OCI-LY7 (cell line): ENCODE measurements at regions not wholly inside any gene's neighbourhood (a gene's known extent, or its start where the extent isn't known, plus 50 kb on each side); places are given as distances from the start of the nearest gene placed in this dataset.

Experiments
- BruUV-seq: library from RNA; stranded (reverse); fragments of 400-500 nt; replicated peaks from 2 replicates; lab custom pipeline; 2021; lab: Mats Ljungman, UMichigan
- CTCF ChIA-PET: fragments of 300-600 bp; sonication (Branson Sonifier 250); formaldehyde crosslinking; loops from one replicate; lab custom pipeline; 2022; ENCODE audit warnings: antibody characterized with exemption; ENCODE audit not compliant: unreplicated experiment; lab: Charles Lee
- POLR2A ChIA-PET: fragments of 300-600 bp; sonication (Branson Sonifier 250); formaldehyde crosslinking; loops from one replicate; lab custom pipeline; 2022; ENCODE audit warnings: antibody characterized with exemption; lab: Charles Lee
- DNase-seq: peaks from one replicate; pipeline ENCODE4 v3.0.0-alpha.2; 2015; ENCODE audit warnings: low spot score
- H2AFZ ChIP-seq: fragments of 200-600 bp; sonication (generic), shearing (Covaris generic); 2 replicates; pipeline ENCODE4 v1.6.1; 2014; ENCODE audit warnings: mild to moderate bottlenecking, antibody characterized with exemption, low read length, moderate library complexity
- H3K27ac ChIP-seq: fragments of 200-600 bp; sonication (generic); 2 replicates; pipeline ENCODE4 v1.5.1; 2014; ENCODE audit warnings: mixed run types, low read depth, mild to moderate bottlenecking, moderate library complexity, low read length, inconsistent platforms; ENCODE audit not compliant: poor library complexity, severe bottlenecking
- H3K36me3 ChIP-seq: fragments of 200-600 bp; sonication (generic); 2 replicates; pipeline ENCODE4 v1.6.1; 2014; ENCODE audit warnings: mild to moderate bottlenecking, antibody characterized with exemption, low read length, moderate library complexity, mixed read lengths; ENCODE audit not compliant: insufficient read depth
- H3K4me1 ChIP-seq: fragments of 200-600 bp; sonication (generic); 2 replicates; pipeline ENCODE4 v1.5.1; 2014; ENCODE audit warnings: mild to moderate bottlenecking, low read length; ENCODE audit not compliant: insufficient read depth, poor library complexity, severe bottlenecking
- H3K4me2 ChIP-seq: fragments of 200-600 bp; sonication (generic); 2 replicates; pipeline ENCODE4 v1.6.1; 2014; ENCODE audit warnings: mild to moderate bottlenecking, low read length
- H3K4me3 ChIP-seq: fragments of 200-600 bp; sonication (generic); 2 replicates; pipeline ENCODE4 v1.5.1; 2014; ENCODE audit warnings: mild to moderate bottlenecking, low read depth, low read length; ENCODE audit not compliant: poor library complexity, severe bottlenecking
- H3K79me2 ChIP-seq: fragments of 200-600 bp; sonication (generic); 2 replicates; pipeline ENCODE4 v1.6.1; 2016; ENCODE audit warnings: low read depth, mild to moderate bottlenecking, low read length, moderate library complexity, mixed read lengths; ENCODE audit not compliant: insufficient read depth
- H3K9me2 ChIP-seq: fragments of 200-600 bp; sonication (generic); 2 replicates; pipeline ENCODE4 v1.6.1; 2016; ENCODE audit warnings: mild to moderate bottlenecking, low read length, mixed read lengths; ENCODE audit not compliant: insufficient read depth
- H3K9me3 ChIP-seq: fragments of 200-600 bp; sonication (generic); 2 replicates; pipeline ENCODE4 v1.6.1; 2014; ENCODE audit warnings: mild to moderate bottlenecking, mixed run types, low read length, mixed read lengths
- H4K20me1 ChIP-seq: fragments of 200-600 bp; sonication (generic); 2 replicates; pipeline ENCODE4 v1.6.1; 2014; ENCODE audit warnings: mild to moderate bottlenecking, antibody characterized with exemption, low read length, moderate library complexity, mixed read lengths; ENCODE audit not compliant: insufficient read depth
- CTCF ChIP-seq: fragments of 200-600 bp; sonication (generic); conservative IDR thresholded peaks from 2 replicates; pipeline ENCODE4 v1.5.1; 2014; ENCODE audit warnings: mild to moderate bottlenecking, antibody characterized with exemption, low read length, moderate library complexity, mixed read lengths
- EZH2phosphoT487 ChIP-seq: fragments of 200-600 bp; sonication (generic); IDR thresholded peaks from 2 replicates; pipeline ENCODE4 v1.6.1; 2018; ENCODE audit warnings: low read depth, borderline replicate concordance, mild to moderate bottlenecking, mixed run types, antibody characterized with exemption, low read length, moderate library complexity, mixed read lengths
- intact Hi-C: fragments of 100-400 bp; cut with micrococcal nuclease; formaldehyde crosslinking; loops from one replicate; pipeline ENCODE4 v1.10.0; 2022; ENCODE audit not compliant: unreplicated experiment

- Histone ChIP-seq H3K9me3 (no peaks in the 10 kb centered on the region), H3K4me3 (no peak overlapping the region), H3K4me2 (no peak overlapping the region), H3K79me2 (no peaks in the 10 kb centered on the region), H3K36me3 (no peaks in the 10 kb centered on the region), H3K4me1 (no peaks in the 10 kb centered on the region), H2AFZ (no peak overlapping the region), H3K9me2 (no peaks in the 10 kb centered on the region), H3K27ac (no peak overlapping the region), H4K20me1 (no peaks in the 10 kb centered on the region)
- TF ChIP-seq EZH2phosphoT487 (no peak), CTCF (no peak)
- no TSS peak for BruUV-seq
- ChIA-PET POLR2A (no interaction called here), CTCF (no interaction called here)
- DNase-seq = no peak
- intact Hi-C loops = no loop called here
Observed at GRCh38 chr18:66329716-66330115, 274.2 kb downstream of the CDH19 start.

GRCh38 chr18:66328296-66328878 lies 275.5 kb downstream of the CDH19 start:
- Histone ChIP-seq H3K27ac (no peak overlapping the region), H3K79me2 (no peaks in the 10 kb centered on the region), H2AFZ (no peak overlapping the region), H4K20me1 (no peaks in the 10 kb centered on the region), H3K4me1 (no peaks in the 10 kb centered on the region), H3K9me3 (no peaks in the 10 kb centered on the region), H3K9me2 (no peaks in the 10 kb centered on the region), H3K36me3 (no peaks in the 10 kb centered on the region), H3K4me2 (no peak overlapping the region), H3K4me3 (no peak overlapping the region)
- no peak for DNase-seq
- ChIA-PET POLR2A (no interaction called here), CTCF (no interaction called here)
- no TSS peak for BruUV-seq
- intact Hi-C loops = no loop called here
- TF ChIP-seq EZH2phosphoT487 (no peak), CTCF (no peak)

GRCh38 chr18:66325251-66325650 lies 278.6 kb downstream of the CDH19 start:
- no peaks in the 10 kb centered on the region for H3K4me1 ChIP-seq
- H3K79me2 ChIP-seq = no peaks in the 10 kb centered on the region
- H3K27ac ChIP-seq = no peak overlapping the region
- H3K4me3 ChIP-seq = no peak overlapping the region
- no peak overlapping the region for H3K4me2 ChIP-seq
- H2AFZ ChIP-seq = no peak overlapping the region
- no peaks in the 10 kb centered on the region for H3K9me2 ChIP-seq
- POLR2A ChIA-PET = no interaction called here
- no peak for DNase-seq
- CTCF ChIA-PET = no interaction called here
- no peaks in the 10 kb centered on the region for H3K9me3 ChIP-seq
- TF ChIP-seq CTCF (no peak), EZH2phosphoT487 (no peak)
- no TSS peak for BruUV-seq
- intact Hi-C loops = no loop called here
- no peaks in the 10 kb centered on the region for H3K36me3 ChIP-seq
- no peaks in the 10 kb centered on the region for H4K20me1 ChIP-seq
